GDM1 (cell line): ENCODE measurements at regions not wholly inside any gene's neighbourhood (a gene's known extent, or its start where the extent isn't known, plus 50 kb on each side); places are given as distances from the start of the nearest gene placed in this dataset.

Experiments
- DNase-seq: peaks from one replicate; lab custom pipeline; 2025; lab: John Stamatoyannopoulos, UW

- no peak for DNase-seq
Measured at GRCh38 chr4:176979416-176979815, 186.7 kb upstream of the VEGFC start.

DNA sequence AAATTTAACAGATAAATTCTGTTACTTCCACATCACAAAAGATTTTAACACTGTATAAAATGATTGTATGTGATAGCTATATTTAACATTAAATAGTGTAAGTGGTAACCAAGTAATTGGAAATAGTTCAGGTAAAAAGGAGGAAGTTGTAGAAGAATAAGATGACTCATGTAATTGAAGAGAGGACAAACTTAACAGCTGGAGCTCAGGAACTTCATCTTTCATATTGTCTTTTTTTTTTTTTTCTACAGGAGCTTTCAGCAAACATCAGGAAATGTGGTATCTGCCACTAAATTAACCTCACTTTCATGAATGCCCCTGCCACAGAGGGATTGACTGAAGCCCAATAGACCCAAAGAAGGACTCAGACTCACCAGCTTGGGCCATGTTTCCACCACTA is 188.4 kb upstream of the VEGFC start:
- DNase-seq: no peak

- no peak for DNase-seq
Measured at GRCh38 chr4:176981551-176981950, 188.8 kb upstream of the VEGFC start.

GRCh38 chr4:176988226-176988625 is 195.5 kb upstream of the VEGFC start:
- DNase-seq: no peak

- DNase-seq: no peak
Measured at GRCh38 chr4:176989186-176989585, 196.5 kb upstream of the VEGFC start.

DNA sequence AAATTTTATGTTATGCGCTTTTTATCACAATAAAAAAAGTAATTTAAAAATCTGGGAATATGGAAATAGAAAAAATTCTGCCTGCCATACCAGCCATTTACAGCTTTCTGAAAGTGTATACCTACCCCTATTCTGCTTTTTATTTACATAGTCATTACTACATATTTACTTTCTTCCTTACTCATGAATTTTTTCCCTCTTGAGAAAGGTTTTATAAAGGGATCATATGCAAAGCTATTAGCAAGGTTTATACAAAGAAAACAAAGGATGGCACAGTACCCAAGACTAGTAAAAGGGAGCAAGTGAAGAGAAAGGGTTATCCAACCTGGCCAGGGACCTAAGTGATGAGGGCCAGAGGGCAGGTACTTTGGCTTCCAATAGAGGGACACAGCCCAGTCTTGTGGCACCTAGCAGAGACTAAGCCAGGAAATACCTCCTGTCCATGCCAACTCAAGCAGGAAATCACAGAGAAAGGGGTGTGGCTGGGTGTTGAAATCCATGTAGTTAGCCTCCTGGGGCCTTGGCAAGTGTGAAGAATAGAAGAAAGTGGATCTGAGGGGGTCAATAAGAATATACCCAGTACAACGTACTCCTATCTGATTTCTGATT is 207.3 kb upstream of the VEGFC start:
- no peak for DNase-seq

- DNase-seq: no peak
Measured at GRCh38 chr4:177001271-177002175, 208.8 kb upstream of the VEGFC start.

DNA sequence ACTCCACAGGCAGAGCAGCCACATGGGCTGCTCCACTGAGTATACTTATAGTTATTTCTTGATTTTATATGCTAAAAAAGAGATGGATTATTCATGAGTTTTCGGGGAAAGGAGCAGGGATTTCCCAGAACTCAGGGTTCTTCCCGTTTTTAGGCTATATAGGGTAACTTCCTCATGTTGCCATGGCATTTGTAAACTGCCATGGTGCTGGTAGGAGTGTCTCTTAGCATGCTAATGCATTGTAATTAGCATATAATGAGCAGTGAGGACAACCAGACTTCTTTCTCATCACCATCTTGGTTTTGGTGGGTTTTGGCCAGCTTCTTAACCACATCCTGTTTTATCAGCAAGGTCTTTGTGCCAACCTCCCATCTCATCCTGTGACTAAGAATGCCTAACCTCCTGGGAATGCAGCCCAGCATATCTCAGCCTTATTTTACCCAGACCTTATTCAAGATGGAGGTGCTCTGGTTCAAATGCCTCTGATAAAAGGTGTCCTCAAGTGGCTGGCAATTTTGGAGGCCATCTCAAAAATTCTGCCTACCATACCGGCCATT is 213.0 kb upstream of the VEGFC start:
- no peak for DNase-seq

- no peak for DNase-seq
Measured at GRCh38 chr4:177006331-177006730, 213.6 kb upstream of the VEGFC start.

DNA sequence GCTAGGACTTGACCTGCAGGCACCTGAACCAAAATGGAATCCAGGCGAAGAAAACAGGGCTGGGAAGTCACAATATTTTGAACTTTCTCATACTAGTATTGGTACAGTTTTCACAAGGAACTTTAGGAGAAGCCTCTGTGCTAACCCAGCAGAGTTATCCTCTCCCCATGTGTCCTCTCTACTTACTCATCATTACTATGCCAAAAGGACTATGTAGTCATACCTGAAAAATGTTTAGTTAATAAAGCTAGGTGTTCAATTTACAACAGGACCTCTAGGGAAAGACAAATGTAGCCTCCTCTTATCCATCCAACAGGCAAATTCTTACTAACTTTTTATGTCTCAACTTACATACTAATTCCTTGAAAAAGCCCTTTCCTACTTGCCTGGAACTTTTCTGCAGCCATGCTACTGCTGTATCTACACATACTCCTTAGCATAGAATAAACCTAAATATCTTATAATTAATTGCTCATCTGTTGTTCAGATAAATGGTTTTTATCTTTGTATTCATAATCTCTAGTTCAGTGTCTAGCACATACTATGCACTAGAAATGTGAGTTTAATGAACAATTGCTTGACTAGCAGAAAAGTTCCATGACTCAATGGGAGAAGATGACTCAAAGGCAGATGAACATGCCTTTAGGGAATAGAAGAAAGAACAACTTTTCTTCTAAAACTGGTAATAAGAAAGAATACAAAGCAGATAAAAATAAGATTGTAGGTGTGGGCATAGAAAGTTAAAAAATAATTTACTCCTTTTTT is 215.5 kb upstream of the VEGFC start:
- DNase-seq: no peak

- DNase-seq: no peak
Measured at GRCh38 chr4:177008836-177009501, 216.2 kb upstream of the VEGFC start.

DNA sequence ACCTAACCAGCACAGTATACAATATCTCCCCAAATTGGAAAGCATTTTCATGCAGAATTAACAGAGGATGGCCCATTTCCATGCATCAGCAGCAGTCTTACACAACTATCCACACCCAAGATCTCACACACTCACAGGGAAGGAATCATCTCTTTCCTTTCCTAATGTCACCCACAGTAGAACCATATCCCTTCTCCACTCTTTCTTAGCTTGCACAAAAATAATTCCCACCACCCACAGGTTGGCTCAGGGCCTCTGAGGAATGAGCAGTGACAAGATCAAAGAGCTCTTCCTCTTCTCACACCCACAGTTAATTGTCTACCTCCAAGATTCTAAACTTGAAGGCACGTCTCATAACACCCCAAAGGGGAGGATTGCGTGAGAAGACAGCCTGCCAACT is 217.7 kb upstream of the VEGFC start:
- DNase-seq: no peak

GRCh38 chr4:177012918-177013545 is 220.3 kb upstream of the VEGFC start:
- DNase-seq: no peak

DNA sequence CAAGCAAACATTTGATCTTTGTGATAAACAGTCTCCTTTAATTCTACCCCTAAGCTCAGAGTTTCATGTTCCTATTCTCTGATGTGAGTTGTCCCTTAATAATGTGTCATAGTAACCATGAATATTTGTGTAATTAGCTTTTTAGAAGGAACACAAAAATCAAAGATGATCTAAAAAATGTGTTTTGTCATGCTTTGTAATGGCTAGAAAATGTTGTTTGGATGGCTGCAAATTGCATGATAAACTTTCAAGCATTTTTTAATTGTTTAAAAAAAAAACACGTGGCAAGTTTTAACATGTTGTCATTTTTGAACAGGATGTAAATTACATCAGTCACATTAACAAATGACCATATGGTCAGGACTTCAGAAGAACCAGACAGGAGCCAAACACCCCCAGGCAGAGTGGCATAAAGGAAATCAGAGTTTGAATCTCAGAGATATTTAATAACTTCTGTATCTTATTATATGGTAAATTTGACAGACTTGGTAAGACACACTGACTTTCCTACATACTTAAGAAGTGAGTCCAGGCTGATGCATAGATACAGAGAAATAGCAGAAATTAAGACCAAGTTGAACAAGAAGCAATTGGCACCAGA is 223.9 kb upstream of the VEGFC start:
- no peak for DNase-seq

- DNase-seq: no peak
Measured at GRCh38 chr4:177023951-177024350, 231.2 kb upstream of the VEGFC start.

DNA sequence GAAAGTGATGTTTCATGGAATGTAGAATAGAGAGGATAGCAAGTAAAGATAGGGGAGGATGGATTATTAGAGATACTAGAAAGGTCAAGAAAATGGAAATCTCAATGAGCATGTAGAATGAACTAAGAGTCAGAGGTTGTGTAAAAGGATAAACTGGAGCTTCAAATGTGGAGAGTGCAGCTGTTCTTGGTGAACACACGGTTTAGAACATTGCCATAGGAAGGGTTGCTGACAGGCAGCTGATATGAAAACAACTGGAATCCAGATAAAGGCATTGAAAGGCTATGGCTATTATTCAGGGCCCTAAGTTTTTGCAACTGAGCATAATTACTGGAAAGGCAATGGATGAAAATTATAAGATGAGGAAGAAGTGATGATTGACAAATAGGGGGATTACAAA is 239.6 kb upstream of the VEGFC start:
- no peak for DNase-seq

GRCh38 chr4:177033135-177033534 is 240.4 kb upstream of the VEGFC start:
- DNase-seq: no peak

- no peak for DNase-seq
Measured at GRCh38 chr4:177033632-177034031, 240.9 kb upstream of the VEGFC start.

- no peak for DNase-seq
Measured at GRCh38 chr4:177041356-177041755, 248.6 kb upstream of the VEGFC start.

- peak; percentile 34 for DNase-seq
Measured at GRCh38 chr4:177047070-177047850, 254.5 kb upstream of the VEGFC start.
